ENCODE measurements at regions not wholly inside any gene's neighbourhood (a gene's known extent, or its start where the extent isn't known, plus 50 kb on each side); places are given as distances from the start of the nearest gene placed in this dataset.
A peak's percentile ranks its signal among the peaks of the same experiment; 100 is the strongest.

DNA sequence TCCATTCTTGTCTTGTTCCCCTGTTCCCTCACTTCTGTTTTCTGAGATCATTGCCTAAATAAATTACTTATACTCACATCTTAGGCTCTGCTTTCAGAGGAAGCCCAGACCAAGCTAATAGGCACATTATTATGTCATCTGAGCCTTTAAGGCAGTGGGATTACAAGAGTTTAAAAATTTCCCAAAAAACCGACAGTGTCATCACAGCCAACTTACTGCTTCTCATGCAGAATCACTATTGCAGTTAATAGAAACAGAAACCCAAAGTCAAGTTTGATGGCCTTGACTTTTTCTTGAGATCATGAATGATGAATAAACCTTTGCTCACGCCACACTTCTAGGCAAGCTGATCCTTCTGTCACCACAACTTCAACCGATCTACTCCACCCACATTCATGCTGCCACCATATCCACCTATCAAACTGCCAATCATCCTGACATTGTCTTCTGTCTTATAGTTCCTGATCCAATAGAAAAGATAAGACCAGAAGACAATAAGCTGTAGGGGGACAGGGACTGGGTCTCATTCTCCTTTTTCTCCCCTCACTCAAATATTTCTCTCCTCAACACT, 142.7 kb upstream of the CREB1 start:
- Histone ChIP-seq H3K27ac (replicated peaks in 1 of 4) (no peak overlapping the region), H3K36me3 (no peaks in the 10 kb centered on the region), H3K4me3 (no peak overlapping the region), H3K27me3 (no peaks in the 10 kb centered on the region), H3K4me1 (no peaks in the 10 kb centered on the region), H3K9me3 (peaks cover 0 to 10% (median 2%) of the 10 kb centered on the region in 4 donors)
- no peak for DNase-seq (ENCODE audit: extremely low spot score)
- intact Hi-C loops (cut with DNase I) = no loop called here
- TF ChIP-seq EP300 (IDR thresholded peaks at IDR 0.05) (no peak), POLR2A (IDR thresholded peaks at IDR 0.05; ENCODE audit: low read depth) (no peak), CTCF (IDR thresholded peaks at IDR 0.05) (no peak), POLR2AphosphoS5 (IDR thresholded peaks at IDR 0.05) (no peak)
- 96% methylated on average over 3 of the region's 3 CpGs for WGBS

- Histone ChIP-seq H3K4me3 (no peak overlapping the region), H3K27me3 (no peaks in the 10 kb centered on the region), H3K9me3 (no peaks in the 10 kb centered on the region), H3K36me3 (no peaks in the 10 kb centered on the region), H3K4me1 (no peaks in the 10 kb centered on the region), H3K27ac (replicated peaks in 1 of 4) (no peak overlapping the region)
- no peak for TF ChIP-seq CTCF (IDR thresholded peaks at IDR 0.05)
- TF ChIP-seq POLR2AphosphoS5 (IDR thresholded peaks at IDR 0.05) = no peak
- TF ChIP-seq POLR2A (IDR thresholded peaks at IDR 0.05; ENCODE audit: low read depth) = no peak
- TF ChIP-seq EP300 (IDR thresholded peaks at IDR 0.05) = no peak
- intact Hi-C loops (cut with DNase I) = no loop called here
- no peak for DNase-seq (ENCODE audit: extremely low spot score)
- WGBS = 91% methylated on average over 4 of the region's 4 CpGs
These were observed 139.3 kb upstream of the CREB1 start for GRCh38 chr2:207390302-207391095.

GRCh38 chr2:207394203-207394781, 135.5 kb upstream of the CREB1 start:
- H3K27me3 ChIP-seq = no peaks in the 10 kb centered on the region
- H3K4me1 ChIP-seq = no peaks in the 10 kb centered on the region
- no peaks in the 10 kb centered on the region for H3K9me3 ChIP-seq
- DNase-seq (ENCODE audit: extremely low spot score) = no peak
- H3K27ac ChIP-seq (replicated peaks in 1 of 4) = no peak overlapping the region
- 69% methylated on average over 4 of the region's 4 CpGs for WGBS
- no peaks in the 10 kb centered on the region for H3K36me3 ChIP-seq
- TF ChIP-seq CTCF (IDR thresholded peaks at IDR 0.05) = no peak
- TF ChIP-seq POLR2A (IDR thresholded peaks at IDR 0.05; ENCODE audit: low read depth) = no peak
- no peak for TF ChIP-seq EP300 (IDR thresholded peaks at IDR 0.05)
- TF ChIP-seq POLR2AphosphoS5 (IDR thresholded peaks at IDR 0.05) = no peak
- no peak overlapping the region for H3K4me3 ChIP-seq
- intact Hi-C loops (cut with DNase I) = no loop called here

- 64% methylated on average over 7 of the region's 7 CpGs for WGBS
- peak in 1 of 2 donors; percentile 4 for TF ChIP-seq POLR2AphosphoS5 (IDR thresholded peaks at IDR 0.05)
- no peak for TF ChIP-seq CTCF (IDR thresholded peaks at IDR 0.05)
- intact Hi-C loops (cut with DNase I) = no loop called here
- Histone ChIP-seq H3K4me3 (no peak overlapping the region), H3K27me3 (no peaks in the 10 kb centered on the region), H3K9me3 (no peaks in the 10 kb centered on the region), H3K4me1 (no peaks in the 10 kb centered on the region), H3K27ac (replicated peaks in 1 of 4) (no peak overlapping the region), H3K36me3 (no peaks in the 10 kb centered on the region)
- DNase-seq (ENCODE audit: extremely low spot score) = no peak
These were observed 134.8 kb upstream of the CREB1 start for GRCh38 chr2:207394812-207395534.
